SH-SY5Y (cell line): ENCODE measurements at regions not wholly inside any gene's neighbourhood (a gene's known extent, or its start where the extent isn't known, plus 50 kb on each side); places are given as distances from the start of the nearest gene placed in this dataset.

ENCODE experiments used
- GATA2 ChIP-seq: IDR thresholded peaks from 2 replicates; pipeline ENCODE4 v1.6.1; 2011; ENCODE audit warnings: mild to moderate bottlenecking, low read depth, low read length
- GATA3 ChIP-seq: IDR thresholded peaks from 2 replicates; pipeline ENCODE4 v1.6.1; 2011; ENCODE audit warnings: low read depth, mild to moderate bottlenecking, low read length, moderate library complexity

DNA sequence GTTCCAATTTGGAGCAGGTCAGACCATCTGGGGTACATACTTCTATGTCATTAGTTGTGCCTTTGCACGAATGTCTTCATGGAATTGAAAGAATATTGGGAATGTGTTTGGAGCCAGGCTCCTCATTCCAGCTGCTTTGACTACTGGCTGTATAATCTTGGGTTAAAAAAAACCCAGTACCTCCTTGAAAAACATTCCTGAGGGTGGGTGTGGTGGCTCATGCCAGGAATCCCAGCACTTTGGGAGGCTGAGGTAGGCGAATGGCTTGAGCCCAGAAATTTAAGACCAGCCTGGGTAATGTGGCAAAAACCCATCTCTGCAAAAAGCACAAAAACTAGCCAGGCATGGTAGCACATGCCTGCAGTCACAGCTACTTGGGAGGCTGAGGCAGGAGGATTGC lies 125.6 kb downstream of the TTC8 start:
- TF ChIP-seq GATA2 = no peak
- TF ChIP-seq GATA3 = no peak
